SU-DHL-6 (cell line): ENCODE measurements at regions not wholly inside any gene's neighbourhood (a gene's known extent, or its start where the extent isn't known, plus 50 kb on each side); places are given as distances from the start of the nearest gene placed in this dataset.

Experiments used
- EZH2phosphoT487 ChIP-seq: fragments of 200-600 bp; sonication (generic), shearing (Covaris generic); conservative IDR thresholded peaks from 2 replicates; pipeline ENCODE4 v1.6.1; 2018; ENCODE audit warnings: mild to moderate bottlenecking, antibody characterized with exemption, low read length, moderate library complexity, mixed read lengths
- TF ChIP-seq, protein P1 (sequence below): fragments of 200-600 bp; sonication (generic); IDR thresholded peaks from one replicate; pipeline ENCODE4 v1.5.1; 2017; ENCODE audit warnings: antibody characterized with exemption, mild to moderate bottlenecking, low read length, moderate library complexity; ENCODE audit not compliant: insufficient read depth, poor library complexity, severe bottlenecking

DNA sequence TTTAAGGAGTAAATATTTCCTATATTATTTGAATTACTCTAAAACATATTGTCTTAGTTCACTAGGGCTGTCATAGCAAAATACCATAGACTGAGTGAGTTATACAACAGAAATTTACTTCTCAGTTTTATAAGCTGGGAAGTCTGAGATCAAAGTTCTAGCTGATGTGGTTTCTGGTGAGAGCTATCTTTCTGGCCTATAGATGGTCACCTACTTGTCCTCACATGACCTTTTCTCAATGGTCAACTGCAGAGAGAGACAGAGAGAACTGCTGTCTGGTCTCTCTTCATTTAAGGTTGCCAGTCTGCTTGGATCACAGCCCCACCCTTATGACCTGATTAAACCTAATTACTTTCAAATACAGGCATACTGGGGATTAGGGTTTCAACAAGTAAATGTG, 490.9 kb downstream of the FBXO15 start:
- TF ChIP-seq, protein P1, sequence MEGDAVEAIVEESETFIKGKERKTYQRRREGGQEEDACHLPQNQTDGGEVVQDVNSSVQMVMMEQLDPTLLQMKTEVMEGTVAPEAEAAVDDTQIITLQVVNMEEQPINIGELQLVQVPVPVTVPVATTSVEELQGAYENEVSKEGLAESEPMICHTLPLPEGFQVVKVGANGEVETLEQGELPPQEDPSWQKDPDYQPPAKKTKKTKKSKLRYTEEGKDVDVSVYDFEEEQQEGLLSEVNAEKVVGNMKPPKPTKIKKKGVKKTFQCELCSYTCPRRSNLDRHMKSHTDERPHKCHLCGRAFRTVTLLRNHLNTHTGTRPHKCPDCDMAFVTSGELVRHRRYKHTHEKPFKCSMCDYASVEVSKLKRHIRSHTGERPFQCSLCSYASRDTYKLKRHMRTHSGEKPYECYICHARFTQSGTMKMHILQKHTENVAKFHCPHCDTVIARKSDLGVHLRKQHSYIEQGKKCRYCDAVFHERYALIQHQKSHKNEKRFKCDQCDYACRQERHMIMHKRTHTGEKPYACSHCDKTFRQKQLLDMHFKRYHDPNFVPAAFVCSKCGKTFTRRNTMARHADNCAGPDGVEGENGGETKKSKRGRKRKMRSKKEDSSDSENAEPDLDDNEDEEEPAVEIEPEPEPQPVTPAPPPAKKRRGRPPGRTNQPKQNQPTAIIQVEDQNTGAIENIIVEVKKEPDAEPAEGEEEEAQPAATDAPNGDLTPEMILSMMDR, result no peak
- TF ChIP-seq EZH2phosphoT487, result no peak
